ENCODE measurements at regions not wholly inside any gene's neighbourhood (a gene's known extent, or its start where the extent isn't known, plus 50 kb on each side); places are given as distances from the start of the nearest gene placed in this dataset.

- no peaks in the 10 kb centered on the region for H3K36me3 ChIP-seq (ENCODE audit: control insufficient read depth in 2 of 2, extremely low read depth in 1 of 2, insufficient read depth in 2 of 2, low read length in 2 of 2)
- H3K9me1 ChIP-seq (ENCODE audit: control insufficient read depth, extremely low read depth, insufficient read depth, low read length) = no peaks in the 10 kb centered on the region
- H3K27me3 ChIP-seq (ENCODE audit: control insufficient read depth, extremely low read depth, insufficient read depth, low read length) = no peaks in the 10 kb centered on the region
- H3K4me1 ChIP-seq (ENCODE audit: control insufficient read depth, extremely low read depth, insufficient read depth, low read length) = no peaks in the 10 kb centered on the region
- H2AFZ ChIP-seq (ENCODE audit: control insufficient read depth, low read length) = no peak overlapping the region
- DNase-seq (ENCODE audit: low read depth, low spot score) (no peak), FAIRE-seq (no peak)
- H3K4me3 ChIP-seq (ENCODE audit: control insufficient read depth in 2 of 3, extremely low read depth in 1 of 3, insufficient read depth in 2 of 3, low read depth in 1 of 3, low read length in 3 of 3) = no peak overlapping the region
- H3K4me2 ChIP-seq (ENCODE audit: control insufficient read depth, extremely low read depth, insufficient read depth, low read depth, low read length) = no peak overlapping the region
- no peak overlapping the region for H3K9ac ChIP-seq (ENCODE audit: control insufficient read depth, extremely low read depth, insufficient read depth, low read length)
- no peaks in the 10 kb centered on the region for H3K9me3 ChIP-seq (ENCODE audit: control insufficient read depth, low read depth, low read length)
- dilution Hi-C loops (cut with MboI; ENCODE audit: extremely low pct_ligation_motif_present, low sequenced_read_pairs) = no loop called here
- no peak overlapping the region for H3K27ac ChIP-seq (ENCODE audit: control insufficient read depth, insufficient read depth, low read length)
- TF ChIP-seq EZH2 (IDR thresholded peaks at IDR 0.05; ENCODE audit: low read length) (no peak), CTCF (optimal IDR thresholded peaks at IDR 0.05 in 1 of 3, IDR thresholded peaks at IDR 0.05 in 1 of 3, conservative IDR thresholded peaks at IDR 0.05 in 1 of 3; ENCODE audit: extremely low read depth in 1 of 3, insufficient read depth in 2 of 3, low read length in 3 of 3) (no peak)
- H3K79me2 ChIP-seq (ENCODE audit: control insufficient read depth, insufficient read depth, low read length) = no peaks in the 10 kb centered on the region
- no peaks in the 10 kb centered on the region for H4K20me1 ChIP-seq (ENCODE audit: control insufficient read depth, extremely low read depth, insufficient read depth, low read length)
Observed at GRCh38 chr13:53220038-53220437, 191.4 kb downstream of the OLFM4 start.

GRCh38 chr13:53237696-53238095 is 209.1 kb downstream of the OLFM4 start:
- FAIRE-seq (no peak), DNase-seq (ENCODE audit: low read depth, low spot score) (no peak)
- Histone ChIP-seq H3K79me2 (ENCODE audit: control insufficient read depth, insufficient read depth, low read length) (no peaks in the 10 kb centered on the region), H3K4me2 (ENCODE audit: control insufficient read depth, extremely low read depth, insufficient read depth, low read depth, low read length) (no peak overlapping the region), H4K20me1 (ENCODE audit: control insufficient read depth, extremely low read depth, insufficient read depth, low read length) (no peaks in the 10 kb centered on the region), H3K9ac (ENCODE audit: control insufficient read depth, extremely low read depth, insufficient read depth, low read length) (no peak overlapping the region), H2AFZ (ENCODE audit: control insufficient read depth, low read length) (no peak overlapping the region), H3K9me1 (ENCODE audit: control insufficient read depth, extremely low read depth, insufficient read depth, low read length) (no peaks in the 10 kb centered on the region), H3K9me3 (ENCODE audit: control insufficient read depth, low read depth, low read length) (no peaks in the 10 kb centered on the region), H3K27me3 (ENCODE audit: control insufficient read depth, extremely low read depth, insufficient read depth, low read length) (no peaks in the 10 kb centered on the region), H3K27ac (ENCODE audit: control insufficient read depth, insufficient read depth, low read length) (no peak overlapping the region), H3K4me1 (ENCODE audit: control insufficient read depth, extremely low read depth, insufficient read depth, low read length) (no peaks in the 10 kb centered on the region), H3K4me3 (ENCODE audit: control insufficient read depth in 2 of 3, extremely low read depth in 1 of 3, insufficient read depth in 2 of 3, low read depth in 1 of 3, low read length in 3 of 3) (no peak overlapping the region), H3K36me3 (ENCODE audit: control insufficient read depth in 2 of 2, extremely low read depth in 1 of 2, insufficient read depth in 2 of 2, low read length in 2 of 2) (no peaks in the 10 kb centered on the region)
- TF ChIP-seq EZH2 (IDR thresholded peaks at IDR 0.05; ENCODE audit: low read length) (no peak), CTCF (optimal IDR thresholded peaks at IDR 0.05 in 1 of 3, IDR thresholded peaks at IDR 0.05 in 1 of 3, conservative IDR thresholded peaks at IDR 0.05 in 1 of 3; ENCODE audit: extremely low read depth in 1 of 3, insufficient read depth in 2 of 3, low read length in 3 of 3) (no peak)
- dilution Hi-C loops (cut with MboI; ENCODE audit: extremely low pct_ligation_motif_present, low sequenced_read_pairs) = no loop called here
